Psoas muscle (tissue), 7 donors: ENCODE measurements at regions not wholly inside any gene's neighbourhood (a gene's known extent, or its start where the extent isn't known, plus 50 kb on each side); places are given as distances from the start of the nearest gene placed in this dataset.

Experiments
- ATAC-seq, 4 donors: fragments of 200-7000 bp; cut with Tn5 transposase; one replicate each; pipeline ENCODE4 v1.9.1; 2020; ENCODE audit warnings: moderate library complexity in 3 of 4, mild to moderate bottlenecking in 2 of 4
- DNase-seq, 2 donors: peaks; one replicate each; pipeline ENCODE4 v3.0.0-alpha.2; 2020
- H3K27ac ChIP-seq: fragments of 200-600 bp; one replicate; pipeline ENCODE4 v1.8.0; 2022
- H3K27me3 ChIP-seq, 3 donors: fragments of 200-600 bp in 1 of 3; one replicate each; pipeline versions ENCODE4 v1.6.1 to v1.8.0; 2013 to 2022; ENCODE audit warnings: low read length in 2 of 3, mild to moderate bottlenecking in 2 of 3, moderate library complexity in 1 of 3; ENCODE audit not compliant: insufficient read depth in 3 of 3
- H3K36me3 ChIP-seq, 2 donors: fragments of 200-600 bp in 1 of 2; one replicate each; pipeline versions ENCODE4 v1.6.1 to v1.8.0; 2013 to 2022; ENCODE audit warnings: low read depth in 1 of 2, mild to moderate bottlenecking in 1 of 2, moderate library complexity in 1 of 2; ENCODE audit not compliant: insufficient read depth in 1 of 2
- H3K4me1 ChIP-seq: fragments of 200-600 bp; one replicate; pipeline ENCODE4 v1.8.0; 2022
- H3K4me3 ChIP-seq: fragments of 200-600 bp; one replicate; pipeline ENCODE4 v1.8.0; 2022; ENCODE audit warnings: mild to moderate bottlenecking
- H3K9me3 ChIP-seq: fragments of 200-600 bp; one replicate; pipeline ENCODE4 v1.8.0; 2022
- CTCF ChIP-seq: fragments of 200-600 bp; IDR thresholded peaks from one replicate; pipeline ENCODE4 v1.8.0; 2022; ENCODE audit warnings: antibody characterized with exemption
- WGBS, 3 donors: extraction: QIAGEN DNeasy Blood & Tissue Kit; methylation state at CpG; one replicate each; pipeline versions ENCODE4 v1.1.6 to v1.1.7; 2013; 5-methylcytosine and 5-hydroxymethylcytosine counted together
- intact Hi-C, 2 donors: fragments of 100-400 bp; cut with DNase I; formaldehyde crosslinking; loops; one replicate each; pipeline versions ENCODE4 v1.11.0 to v1.14.2; 2022
- donor health status: healthy with polysubstance abuse.
- donor health status: DM: no; HTN: no; CAD: no; lungs with moderate emphysema.
- donor health status: Bipolar disorder and iron deficiency.
- donor health status: healthy.
- donor health status: DM: yes; HTN: yes; CAD: no.
- donor health status: DM: no; HTN: no; CAD: no.
- donor health status: DM: yes; HTN: yes; CAD: no.

GRCh38 chr5:125150041-125150669 is 403.7 kb upstream of the ZNF608 start:
- H3K36me3 ChIP-seq, result no peaks in the 10 kb centered on the region
- no peak overlapping the region for H3K27ac ChIP-seq

GRCh38 chr5:125151150-125151900 is 404.9 kb upstream of the ZNF608 start:
- H3K27ac ChIP-seq, result no peak overlapping the region
- no peak for ATAC-seq
- intact Hi-C loops, result no loop called here
- no peak overlapping the region for H3K4me3 ChIP-seq
- 60 to 74% (median 61%) methylated on average over 4 of the region's 4 CpGs for WGBS, 3 donors
- no peaks in the 10 kb centered on the region for H3K36me3 ChIP-seq
- DNase-seq, result no peak
- H3K4me1 ChIP-seq, result no peaks in the 10 kb centered on the region
- H3K9me3 ChIP-seq, result no peaks in the 10 kb centered on the region
- H3K27me3 ChIP-seq, result no peaks in the 10 kb centered on the region
- no peak for TF ChIP-seq CTCF

More at GRCh38 chr5:125150041-125150669, 403.7 kb upstream of the ZNF608 start:
- TF ChIP-seq CTCF, result no peak
- no peak for DNase-seq
- H3K4me3 ChIP-seq, result no peak overlapping the region
- WGBS, 3 donors, result 68 to 76% (median 76%) methylated on average over 3 of the region's 3 CpGs
- ATAC-seq, result no peak
- no peaks in the 10 kb centered on the region for H3K4me1 ChIP-seq
- H3K27me3 ChIP-seq, result no peaks in the 10 kb centered on the region
- no peaks in the 10 kb centered on the region for H3K9me3 ChIP-seq
- intact Hi-C loops, result no loop called here

- Histone ChIP-seq H3K9me3 (no peaks in the 10 kb centered on the region), H3K4me3 (no peak overlapping the region), H3K27me3 (no peaks in the 10 kb centered on the region), H3K4me1 (no peaks in the 10 kb centered on the region), H3K27ac (no peak overlapping the region), H3K36me3 (no peaks in the 10 kb centered on the region)
- ATAC-seq (no peak), DNase-seq (no peak)
- intact Hi-C loops, result no loop called here
- TF ChIP-seq CTCF, result no peak
- 69 to 74% (median 72%) methylated on average over 4 of the region's 4 CpGs for WGBS, 3 donors
Measured at GRCh38 chr5:125152044-125152443, 405.6 kb upstream of the ZNF608 start.

- Histone ChIP-seq H3K4me1 (no peaks in the 10 kb centered on the region), H3K9me3 (no peaks in the 10 kb centered on the region), H3K36me3 (no peaks in the 10 kb centered on the region), H3K27ac (no peak overlapping the region), H3K27me3 (no peaks in the 10 kb centered on the region), H3K4me3 (no peak overlapping the region)
- ATAC-seq, result no peak
- WGBS, 3 donors, result 90 to 94% (median 91%) methylated on average over 13 of the region's 13 CpGs
- no peak for TF ChIP-seq CTCF
- DNase-seq, result no peak
- intact Hi-C loops, result no loop called here
Measured at GRCh38 chr5:125152461-125153189, 406.2 kb upstream of the ZNF608 start.
